H9 (cell line): ENCODE measurements at regions not wholly inside any gene's neighbourhood (a gene's known extent, or its start where the extent isn't known, plus 50 kb on each side); places are given as distances from the start of the nearest gene placed in this dataset.

Experiments used
- DNase-seq: peaks from one replicate; pipeline ENCODE4 v3.0.0-alpha.2; 2017
- H2AFZ ChIP-seq: one replicate; pipeline ENCODE4 v1.6.1; 2013; ENCODE audit warnings: mild to moderate bottlenecking, low read length, control low read depth, moderate library complexity
- H2AK5ac ChIP-seq: 2 replicates; pipeline ENCODE4 v1.6.1; 2013; ENCODE audit warnings: low read length, control low read depth, mixed read lengths; ENCODE audit not compliant: insufficient read length
- H2BK120ac ChIP-seq: one replicate; pipeline ENCODE4 v1.6.1; 2013; ENCODE audit warnings: low read depth, mild to moderate bottlenecking, low read length, control low read depth, inconsistent platforms; ENCODE audit not compliant: poor library complexity, severe bottlenecking
- H2BK12ac ChIP-seq: 2 replicates; pipeline ENCODE4 v1.6.1; 2013; ENCODE audit warnings: low read length, control low read depth, mixed read lengths, low read depth; ENCODE audit not compliant: insufficient read length
- H2BK15ac ChIP-seq: 2 replicates; pipeline ENCODE4 v1.6.1; 2013; ENCODE audit warnings: low read depth, low read length, control low read depth
- H2BK20ac ChIP-seq: one replicate; pipeline ENCODE4 v1.6.1; 2013; ENCODE audit warnings: low read depth, mild to moderate bottlenecking, low read length, control low read depth, inconsistent platforms; ENCODE audit not compliant: poor library complexity, severe bottlenecking
- H2BK5ac ChIP-seq: 2 replicates; pipeline ENCODE4 v1.6.1; 2013; ENCODE audit warnings: low read length, control low read depth, mixed read lengths; ENCODE audit not compliant: insufficient read length
- H3K14ac ChIP-seq: 2 replicates; pipeline ENCODE4 v1.6.1; 2013; ENCODE audit warnings: low read length, control low read depth; ENCODE audit not compliant: insufficient read depth
- H3K18ac ChIP-seq: 2 replicates; pipeline ENCODE4 v1.6.1; 2013; ENCODE audit warnings: low read depth, mild to moderate bottlenecking, mixed read lengths, low read length, control low read depth; ENCODE audit not compliant: insufficient read length
- H3K23ac ChIP-seq: 2 replicates; pipeline ENCODE4 v1.6.1; 2013; ENCODE audit warnings: low read length, control low read depth, mixed read lengths, low read depth; ENCODE audit not compliant: insufficient read length
- H3K23me2 ChIP-seq: 2 replicates; pipeline ENCODE4 v1.6.1; 2013; ENCODE audit warnings: low read depth, mild to moderate bottlenecking, mixed read lengths, low read length, control low read depth; ENCODE audit not compliant: insufficient read length, poor library complexity, severe bottlenecking
- H3K27ac ChIP-seq: 2 replicates; pipeline ENCODE4 v1.5.1; 2013; ENCODE audit warnings: low read length, control low read depth, mixed read lengths, low read depth; ENCODE audit not compliant: insufficient read length
- H3K27me3 ChIP-seq: 2 replicates; pipeline ENCODE4 v1.6.1; 2013; ENCODE audit warnings: low read length, control low read depth, inconsistent platforms; ENCODE audit not compliant: insufficient read depth
- H3K4ac ChIP-seq: 2 replicates; pipeline ENCODE4 v1.6.1; 2013; ENCODE audit warnings: low read depth, mild to moderate bottlenecking, control low read depth, inconsistent platforms, low read length, moderate library complexity
- H3K4me1 ChIP-seq: 2 replicates; pipeline ENCODE4 v1.6.1; 2013; ENCODE audit warnings: low read length, control low read depth, inconsistent platforms; ENCODE audit not compliant: insufficient read depth
- H3K4me2 ChIP-seq: 2 replicates; pipeline ENCODE4 v1.6.1; 2013; ENCODE audit warnings: low read length, control low read depth, mixed read lengths; ENCODE audit not compliant: insufficient read length, insufficient read depth
- H3K56ac ChIP-seq: 2 replicates; pipeline ENCODE4 v1.6.1; 2013; ENCODE audit warnings: low read depth, mild to moderate bottlenecking, mixed read lengths, low read length, control low read depth; ENCODE audit not compliant: insufficient read length
- H3K79me1 ChIP-seq: 2 replicates; pipeline ENCODE4 v1.6.1; 2013; ENCODE audit warnings: low read depth, mild to moderate bottlenecking, moderate library complexity, low read length, control low read depth, inconsistent platforms; ENCODE audit not compliant: insufficient read depth, poor library complexity, severe bottlenecking
- H3K79me2 ChIP-seq: 2 replicates; pipeline ENCODE4 v1.6.1; 2013; ENCODE audit warnings: low read length, control low read depth, inconsistent platforms; ENCODE audit not compliant: insufficient read depth
- H3K9ac ChIP-seq: 2 replicates; pipeline ENCODE4 v1.6.1; 2013; ENCODE audit warnings: low read length, control low read depth, mixed read lengths; ENCODE audit not compliant: insufficient read length; ENCODE audit errors: extremely low read depth
- H3K9me3 ChIP-seq: one replicate; pipeline ENCODE4 v1.6.1; 2013; ENCODE audit warnings: low read depth, low read length, inconsistent platforms; ENCODE audit not compliant: control insufficient read depth
- H3T11ph ChIP-seq: one replicate; pipeline ENCODE4 v1.6.1; 2013; ENCODE audit warnings: mild to moderate bottlenecking, low read length, control low read depth, inconsistent platforms
- H4K20me1 ChIP-seq: one replicate; pipeline ENCODE4 v1.6.1; 2013; ENCODE audit not compliant: control insufficient read depth, insufficient read length, insufficient read depth
- H4K5ac ChIP-seq: 2 replicates; pipeline ENCODE4 v1.6.1; 2013; ENCODE audit warnings: low read depth, mild to moderate bottlenecking, mixed read lengths, low read length, control low read depth; ENCODE audit not compliant: insufficient read length
- H4K8ac ChIP-seq: replicated peaks from 2 replicates; pipeline ENCODE4 v1.6.1; 2013; ENCODE audit warnings: low read length, control low read depth, mixed read lengths, low read depth; ENCODE audit not compliant: insufficient read length
- H4K91ac ChIP-seq: 2 replicates; pipeline ENCODE4 v1.6.1; 2013; ENCODE audit warnings: low read depth, mild to moderate bottlenecking, moderate library complexity, mixed read lengths, low read length, control low read depth; ENCODE audit not compliant: insufficient read length
- H3K27ac Mint-ChIP-seq, 3 experiments: 2 replicates in 2 of 3; 3 replicates in 1 of 3; pipeline ENCODE4 v1.8.0; 2020 to 2021; ENCODE audit warnings: mixed read lengths in 3 of 3, mild to moderate bottlenecking in 1 of 3, moderate library complexity in 1 of 3
- H3K27me3 Mint-ChIP-seq: 2 replicates; pipeline ENCODE4 v1.8.0; 2021; ENCODE audit warnings: low read depth, mild to moderate bottlenecking, moderate library complexity, mixed read lengths
- H3K36me3 Mint-ChIP-seq, 3 experiments: 2 replicates in 2 of 3; 3 replicates in 1 of 3; pipeline ENCODE4 v1.8.0; 2020 to 2021; ENCODE audit warnings: low read depth in 3 of 3, mixed read lengths in 3 of 3; ENCODE audit not compliant: insufficient read depth in 1 of 3
- H3K4me1 Mint-ChIP-seq, 2 experiments: 2 replicates each; pipeline ENCODE4 v1.8.0; 2020; ENCODE audit warnings: mixed read lengths in 2 of 2
- H3K4me3 Mint-ChIP-seq, 2 experiments: 2 replicates in 1 of 2; 3 replicates in 1 of 2; pipeline ENCODE4 v1.8.0; 2020 to 2021; ENCODE audit warnings: mild to moderate bottlenecking in 2 of 2, mixed read lengths in 2 of 2, moderate library complexity in 1 of 2
- H3K9me3 Mint-ChIP-seq, 2 experiments: 2 replicates in 1 of 2; 3 replicates in 1 of 2; pipeline ENCODE4 v1.8.0; 2020; ENCODE audit warnings: mild to moderate bottlenecking in 2 of 2, mixed read lengths in 2 of 2, moderate library complexity in 1 of 2
- WGBS: extraction: QIAGEN DNeasy Blood & Tissue Kit; methylation state at CpG from one replicate; pipeline ENCODE4 v1.1.7; 2013; ENCODE audit warnings: missing lambda C conversion rate, low lambda C conversion rate, mixed read lengths; ENCODE audit not compliant: insufficient read length; ENCODE audit errors: extremely low coverage; 5-methylcytosine and 5-hydroxymethylcytosine counted together
- TF ChIP-seq, protein P1 (sequence below): fragments of 200-600 bp; sonication (generic); conservative IDR thresholded peaks from 3 replicates; pipeline ENCODE4 v1.8.0; 2021; ENCODE audit warnings: antibody characterized with exemption, mild to moderate bottlenecking

DNA sequence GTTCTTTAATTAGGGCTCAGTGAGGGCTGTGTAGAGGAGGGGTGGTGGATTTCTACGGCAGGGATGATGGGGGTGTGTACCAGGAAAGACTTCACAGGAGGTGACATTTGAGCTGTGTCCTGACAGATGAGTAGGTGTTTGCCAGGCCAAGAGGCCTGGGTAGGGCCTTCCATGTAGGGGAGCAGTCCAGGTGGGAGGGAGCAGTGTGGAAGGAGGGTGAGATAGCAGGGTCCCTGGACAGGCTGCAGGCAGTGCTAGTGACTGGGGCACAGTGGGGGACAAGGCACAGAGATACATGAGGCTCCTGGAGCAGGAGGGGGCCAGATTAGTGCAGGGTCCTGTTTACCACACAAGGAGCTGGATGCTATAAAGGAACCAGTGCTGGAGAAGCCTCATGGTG is 147.9 kb upstream of the CADM1 start:
- DNase-seq: no peak
- Histone ChIP-seq H4K91ac (no peak overlapping the region), H3K23me2 (no peaks in the 10 kb centered on the region), H3K14ac (no peak overlapping the region), H2BK15ac (no peak overlapping the region), H2AFZ (no peak overlapping the region), H2AK5ac (no peak overlapping the region), H2BK5ac (no peak overlapping the region), H2BK20ac (no peak overlapping the region), H3K4me1 (no peaks in the 10 kb centered on the region), H3K4me2 (no peak overlapping the region), H4K5ac (no peak overlapping the region), H3K79me1 (no peaks in the 10 kb centered on the region), H3K79me2 (no peaks in the 10 kb centered on the region), H2BK12ac (no peak overlapping the region), H3T11ph (no peak overlapping the region), H4K8ac (no peak overlapping the region), H3K18ac (no peak overlapping the region), H3K23ac (no peak overlapping the region), H3K9ac (no peak overlapping the region), H3K4ac (no peak overlapping the region), H4K20me1 (no peaks in the 10 kb centered on the region), H3K27me3 (peaks cover 2% of the 10 kb centered on the region; the same call in 1 of the 2 replicates), H3K27ac (no peak overlapping the region), H3K9me3 (no peaks in the 10 kb centered on the region), H3K56ac (no peak overlapping the region), H2BK120ac (no peak overlapping the region)
- no peaks in the 10 kb centered on the region for H3K9me3 Mint-ChIP-seq
- no CpG with 5 or more reads among the region's 1 CpG for WGBS
- H3K4me1 Mint-ChIP-seq: peaks cover 18 to 26% of the 10 kb centered on the region in 2 experiments
- H3K4me3 Mint-ChIP-seq: no peak overlapping the region
- TF ChIP-seq, protein P1, sequence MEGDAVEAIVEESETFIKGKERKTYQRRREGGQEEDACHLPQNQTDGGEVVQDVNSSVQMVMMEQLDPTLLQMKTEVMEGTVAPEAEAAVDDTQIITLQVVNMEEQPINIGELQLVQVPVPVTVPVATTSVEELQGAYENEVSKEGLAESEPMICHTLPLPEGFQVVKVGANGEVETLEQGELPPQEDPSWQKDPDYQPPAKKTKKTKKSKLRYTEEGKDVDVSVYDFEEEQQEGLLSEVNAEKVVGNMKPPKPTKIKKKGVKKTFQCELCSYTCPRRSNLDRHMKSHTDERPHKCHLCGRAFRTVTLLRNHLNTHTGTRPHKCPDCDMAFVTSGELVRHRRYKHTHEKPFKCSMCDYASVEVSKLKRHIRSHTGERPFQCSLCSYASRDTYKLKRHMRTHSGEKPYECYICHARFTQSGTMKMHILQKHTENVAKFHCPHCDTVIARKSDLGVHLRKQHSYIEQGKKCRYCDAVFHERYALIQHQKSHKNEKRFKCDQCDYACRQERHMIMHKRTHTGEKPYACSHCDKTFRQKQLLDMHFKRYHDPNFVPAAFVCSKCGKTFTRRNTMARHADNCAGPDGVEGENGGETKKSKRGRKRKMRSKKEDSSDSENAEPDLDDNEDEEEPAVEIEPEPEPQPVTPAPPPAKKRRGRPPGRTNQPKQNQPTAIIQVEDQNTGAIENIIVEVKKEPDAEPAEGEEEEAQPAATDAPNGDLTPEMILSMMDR: no peak
- no peaks in the 10 kb centered on the region for H3K36me3 Mint-ChIP-seq
- H3K27ac Mint-ChIP-seq: no peak overlapping the region
- H3K27me3 Mint-ChIP-seq: peaks cover 40% of the 10 kb centered on the region
